HL-60/S4 treated with phorbol 12-myristate 13-acetate at 8.2 ng/mL for 4 days and 3 days (cell line): ENCODE measurements at regions not wholly inside any gene's neighbourhood (a gene's known extent, or its start where the extent isn't known, plus 50 kb on each side); places are given as distances from the start of the nearest gene placed in this dataset.

Experiments
- in situ Hi-C: fragments of 300-500 bp; cut with MboI; formaldehyde crosslinking; loops from 2 replicates; pipeline ENCODE4 v1.15.0; 2022; ENCODE audit warnings: low sequenced_read_pairs

- in situ Hi-C loops: no loop called here
Measured at GRCh38 chr5:96079962-96080361, 118.3 kb upstream of the ELL2 start.

- in situ Hi-C loops: no loop called here
Measured at GRCh38 chr5:96079075-96079474, 117.4 kb upstream of the ELL2 start.

GRCh38 chr5:96076451-96076850, 114.8 kb upstream of the ELL2 start:
- in situ Hi-C loops: no loop called here

DNA sequence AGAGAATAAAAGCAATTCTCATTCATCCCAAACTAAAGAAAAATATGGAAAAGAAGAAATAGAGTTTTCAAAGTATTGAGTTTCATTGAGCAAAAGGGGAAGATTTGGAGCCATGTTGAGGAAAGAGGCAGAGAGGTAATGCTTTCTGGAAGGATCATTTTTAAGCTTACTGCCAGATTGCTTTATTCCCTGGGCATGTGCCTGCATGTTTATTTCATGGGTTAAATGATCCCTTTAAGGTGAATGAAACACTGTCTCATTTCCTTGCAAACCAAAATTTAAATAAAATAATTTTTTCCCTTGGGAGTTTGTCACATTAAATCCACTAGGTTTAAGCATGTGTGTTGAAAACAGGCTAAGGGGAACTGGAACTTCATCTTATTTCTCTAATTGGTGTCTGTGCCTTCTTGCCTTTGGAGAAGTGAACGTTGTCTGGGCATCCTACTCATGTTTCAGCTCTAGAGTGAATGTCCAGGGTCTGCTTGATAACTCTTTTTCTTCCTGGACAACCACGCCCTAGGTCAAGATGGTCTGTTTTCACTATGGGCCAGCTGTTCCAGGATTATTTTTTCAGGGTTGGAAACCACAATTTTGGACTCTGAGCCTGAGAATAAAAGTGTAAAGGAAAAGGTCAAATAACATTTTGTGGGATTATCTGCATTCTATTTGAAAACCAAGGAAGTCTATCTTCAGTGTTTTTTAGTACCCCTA, 114.1 kb upstream of the ELL2 start:
- in situ Hi-C loops: no loop called here

DNA sequence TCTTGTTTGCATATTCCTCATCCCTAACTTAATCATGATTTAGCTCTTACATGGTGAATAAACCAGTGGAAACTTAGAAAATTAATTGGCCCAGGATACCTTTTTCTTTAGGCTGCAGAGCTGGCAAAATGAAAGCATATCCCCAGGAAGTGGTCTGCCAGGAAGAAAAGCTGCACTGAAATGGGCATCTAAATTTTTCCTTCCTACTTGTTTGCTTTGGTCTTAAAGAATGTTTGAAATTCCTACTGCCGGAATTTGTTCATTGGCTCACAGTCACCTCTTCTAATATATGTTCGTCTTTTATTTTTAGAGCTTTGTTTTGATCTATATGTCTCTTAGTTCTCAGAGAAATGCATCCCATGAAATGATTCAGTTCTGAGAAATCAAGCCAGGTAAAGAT, 113.2 kb upstream of the ELL2 start:
- in situ Hi-C loops: no loop called here

- in situ Hi-C loops: no loop called here
Measured at GRCh38 chr5:96074460-96074859, 112.8 kb upstream of the ELL2 start.

DNA sequence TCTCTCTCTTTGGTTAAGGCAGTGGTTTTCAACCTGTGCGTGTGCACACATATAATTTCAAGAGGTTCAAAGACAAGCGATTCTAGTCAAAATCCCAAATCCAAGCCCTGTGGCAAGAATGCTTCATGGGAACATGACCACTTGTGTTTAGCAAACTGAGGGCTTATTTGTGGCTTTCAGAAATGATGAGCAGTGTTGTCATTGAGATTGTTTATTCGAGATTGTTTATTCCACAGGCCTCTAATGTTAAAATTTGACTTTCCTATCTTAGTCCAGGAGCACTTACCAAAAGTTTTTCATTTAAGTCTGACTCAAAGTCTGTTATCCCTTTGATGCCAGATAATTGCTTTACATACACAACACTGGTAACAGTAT, 111.1 kb upstream of the ELL2 start:
- in situ Hi-C loops: no loop called here

- in situ Hi-C loops: no loop called here
Measured at GRCh38 chr5:96072138-96072790, 110.6 kb upstream of the ELL2 start.

DNA sequence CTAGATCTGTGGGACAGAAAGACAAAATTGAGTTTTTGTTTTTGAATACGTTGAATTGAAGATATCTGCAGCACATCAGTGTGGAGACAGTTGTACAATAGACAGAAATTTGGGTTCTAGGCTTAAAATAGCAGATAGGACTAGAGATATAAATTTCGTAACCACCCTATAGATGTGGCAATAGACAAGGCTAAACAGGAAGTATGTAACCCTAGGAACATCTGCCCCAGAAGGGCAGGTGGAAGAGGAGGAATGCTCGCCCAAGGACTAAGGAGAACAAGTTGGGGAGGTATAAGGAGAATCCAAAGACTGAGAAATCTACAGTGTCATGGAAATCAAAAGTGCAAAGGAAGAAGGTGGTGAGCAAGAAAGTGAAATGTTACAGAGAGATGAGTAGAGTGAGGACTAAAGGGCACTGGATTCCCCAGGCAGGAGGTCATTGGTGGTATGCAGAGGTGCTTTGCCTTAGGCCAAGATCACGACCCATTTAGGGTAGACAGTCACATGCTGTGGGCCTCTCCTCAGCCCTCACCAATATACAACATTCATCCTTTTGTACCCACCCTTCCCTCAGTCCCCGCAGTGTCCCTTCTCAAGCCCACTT, 109.1 kb upstream of the ELL2 start:
- in situ Hi-C loops: no loop called here

GRCh38 chr5:96067894-96068614, 106.4 kb upstream of the ELL2 start:
- in situ Hi-C loops: no loop called here

DNA sequence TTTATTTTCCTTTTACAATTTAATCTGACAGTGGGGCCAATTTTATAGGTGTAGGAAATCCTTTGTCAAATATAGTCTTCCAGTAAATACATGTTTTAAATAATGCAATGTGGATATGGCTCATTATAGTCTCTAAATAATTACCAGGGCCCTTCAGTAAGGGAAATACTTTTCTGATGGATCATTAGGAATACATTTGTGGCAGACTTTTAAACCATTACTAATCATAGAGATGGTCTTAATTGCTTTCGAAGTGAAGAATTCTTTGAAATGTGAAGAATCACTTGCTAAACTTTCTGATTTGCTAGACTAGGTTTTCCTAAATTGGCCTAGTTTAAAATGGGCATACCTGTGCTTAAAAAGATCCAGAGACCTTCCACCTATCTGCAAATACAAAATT, 105.6 kb upstream of the ELL2 start:
- in situ Hi-C loops: no loop called here

DNA sequence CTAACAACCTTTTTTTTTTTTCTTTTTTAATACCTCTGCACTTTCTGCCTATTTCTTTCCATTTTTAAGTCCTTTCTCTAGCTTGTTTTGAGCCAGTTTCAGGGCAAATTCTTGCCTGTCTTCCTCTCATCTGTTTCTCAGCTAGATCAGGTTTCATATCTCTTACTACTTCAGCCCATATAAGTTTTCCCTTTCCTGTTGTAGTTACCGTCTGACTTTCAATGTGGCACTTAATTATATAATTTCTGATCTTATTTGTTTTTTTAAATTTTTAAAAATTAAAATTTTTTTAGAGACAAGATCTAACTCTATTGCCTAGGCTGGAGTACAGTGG, 104.7 kb upstream of the ELL2 start:
- in situ Hi-C loops: no loop called here

DNA sequence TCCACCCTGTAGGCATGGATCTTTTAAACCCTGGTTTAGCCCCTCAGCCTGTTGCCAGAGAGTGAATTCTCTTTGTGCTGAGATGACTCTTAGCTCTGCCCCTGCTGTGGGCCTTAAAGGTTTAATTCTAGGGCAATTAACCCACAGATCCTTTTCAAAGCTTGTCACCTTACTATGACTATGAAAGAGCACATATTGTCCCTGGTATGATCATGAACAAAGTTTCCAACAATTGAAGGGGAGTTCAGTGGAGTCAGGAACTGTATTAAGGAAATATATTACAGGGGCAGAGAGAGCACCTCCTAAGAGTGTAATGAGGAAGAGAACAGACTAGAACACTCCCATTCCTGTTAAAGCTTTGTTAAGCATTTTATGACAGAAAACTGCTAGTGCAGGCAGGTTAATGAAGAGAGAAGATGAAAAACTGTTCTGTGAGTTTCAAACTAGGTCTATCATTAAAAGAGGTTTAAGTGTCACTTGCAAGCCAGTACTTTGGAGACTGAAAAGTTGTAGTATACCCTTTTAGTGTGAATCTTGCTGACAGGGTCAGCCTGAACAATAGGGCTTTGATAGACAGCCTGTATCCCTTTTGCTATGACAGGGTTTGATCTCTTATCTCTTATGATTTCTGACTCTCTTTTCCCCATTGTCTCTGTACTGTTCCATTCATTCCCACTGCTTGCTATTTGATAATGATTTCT, 104.2 kb upstream of the ELL2 start:
- in situ Hi-C loops: no loop called here

DNA sequence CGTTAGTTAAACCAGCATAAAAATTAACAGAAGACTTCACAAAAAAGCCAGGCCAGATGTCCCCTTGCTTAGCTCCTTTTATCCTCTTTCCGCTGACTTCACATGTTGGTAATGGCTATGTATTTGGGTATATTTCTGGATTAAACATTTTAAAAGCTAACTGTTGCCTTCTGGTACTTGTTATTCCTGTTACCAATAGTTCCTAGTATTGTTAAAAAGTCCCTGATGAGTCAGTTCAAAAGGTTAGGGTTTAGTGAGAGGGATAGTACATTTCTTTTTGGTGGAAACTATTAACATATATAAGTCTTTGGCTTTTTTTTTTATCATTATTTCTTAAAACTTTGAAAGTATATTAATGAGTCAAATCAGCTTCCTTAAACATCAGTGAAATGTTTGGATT, 103.2 kb upstream of the ELL2 start:
- in situ Hi-C loops: no loop called here

GRCh38 chr5:96062836-96063235, 101.2 kb upstream of the ELL2 start:
- in situ Hi-C loops: no loop called here

- in situ Hi-C loops: no loop called here
Measured at GRCh38 chr5:96058084-96058483, 96.4 kb upstream of the ELL2 start.

DNA sequence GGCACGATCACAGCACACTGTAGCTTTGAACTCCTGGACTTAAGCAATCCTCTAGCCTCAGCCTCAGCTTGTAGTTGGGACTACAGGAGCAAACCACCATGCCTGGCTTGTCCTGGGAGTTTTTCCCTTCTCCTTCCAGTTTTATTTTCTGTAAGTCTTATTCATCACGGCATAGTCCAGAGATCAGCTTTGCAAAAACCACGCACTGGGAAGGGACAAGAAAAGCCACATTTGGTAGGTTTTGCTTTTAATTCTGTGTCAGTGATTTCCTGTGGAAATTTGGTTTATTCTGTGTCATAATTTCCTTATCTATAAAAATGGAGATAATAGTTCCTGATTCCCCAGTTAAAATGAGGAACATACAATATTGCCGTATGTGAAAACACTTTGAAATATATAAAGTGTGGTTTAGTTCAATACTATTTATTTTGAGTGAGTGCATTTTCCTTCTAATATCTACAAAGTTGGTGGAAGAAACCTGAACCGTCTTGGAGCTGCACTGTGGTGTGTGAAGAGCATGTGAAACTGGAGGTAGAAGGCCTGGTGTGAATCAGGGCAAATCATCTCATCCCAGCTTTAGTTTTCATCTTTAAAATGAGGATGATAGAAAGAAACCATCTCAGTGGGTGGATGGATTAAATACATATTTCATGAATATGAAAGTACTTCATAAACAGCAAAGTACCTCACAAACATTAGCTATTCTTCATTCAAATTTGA, 92.8 kb upstream of the ELL2 start:
- in situ Hi-C loops: no loop called here

DNA sequence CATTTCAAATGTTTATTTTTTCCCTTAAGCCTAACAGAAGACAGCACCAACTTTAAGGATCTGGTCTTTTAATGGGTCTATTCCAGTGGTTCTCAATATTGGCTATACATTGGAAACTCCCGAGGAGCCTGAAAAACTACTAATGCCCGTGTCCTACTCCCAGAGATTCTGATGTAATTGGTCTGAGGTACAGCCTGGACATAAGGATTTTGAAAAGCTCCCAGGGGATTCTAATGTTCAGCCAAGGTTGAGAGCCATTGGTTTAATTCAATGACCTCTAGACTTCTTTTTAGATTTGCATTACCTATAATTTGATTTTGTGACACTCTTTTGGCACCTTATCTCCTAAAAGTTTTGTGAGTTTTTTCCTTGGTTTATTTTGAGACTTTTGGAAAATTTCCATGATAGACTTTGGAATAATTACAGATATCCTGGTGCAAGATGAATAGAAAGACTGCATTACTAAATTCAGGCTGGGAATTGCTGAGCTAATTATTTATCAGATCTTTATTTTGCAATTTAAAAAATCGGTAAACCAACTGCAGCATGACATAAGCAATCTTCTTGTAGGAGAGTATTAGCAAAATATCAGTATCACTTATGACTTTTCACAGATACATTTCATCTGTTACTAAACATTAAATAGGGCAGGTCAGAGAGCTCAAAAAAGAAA, 91.5 kb upstream of the ELL2 start:
- in situ Hi-C loops: no loop called here

DNA sequence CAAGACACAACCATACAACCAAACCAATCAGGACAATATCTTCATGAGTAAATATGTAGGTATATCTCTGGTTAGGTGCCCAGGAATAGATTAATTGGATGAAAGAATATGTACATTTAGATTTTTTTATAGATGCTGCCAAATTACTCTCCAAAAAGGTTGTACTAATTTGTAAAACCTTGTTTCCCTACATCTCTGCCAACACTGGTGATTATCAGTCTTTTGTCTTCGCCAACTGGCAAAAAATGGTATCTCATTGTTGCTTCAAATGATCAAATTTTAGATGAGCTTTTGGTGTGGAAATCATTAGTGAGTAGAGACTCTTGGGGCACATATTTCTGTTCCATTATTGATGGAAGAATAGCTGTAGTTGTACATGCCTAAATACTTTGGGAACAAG, 90.7 kb upstream of the ELL2 start:
- in situ Hi-C loops: no loop called here

GRCh38 chr5:96051401-96051830, 89.8 kb upstream of the ELL2 start:
- in situ Hi-C loops: no loop called here
